GM21619 (cell line): ENCODE measurements at regions not wholly inside any gene's neighbourhood (a gene's known extent, or its start where the extent isn't known, plus 50 kb on each side); places are given as distances from the start of the nearest gene placed in this dataset.
"Not testable (repeated sequence)": the region's sequence is repeated elsewhere in the genome, so short reads cannot be mapped to it uniquely, and the experiment has no call there.

Experiments
- ATAC-seq: cut with Tn5 transposase; IDR thresholded peaks from one replicate; pipeline ENCODE4 v1.9.1; 2021; ENCODE audit not compliant: unreplicated experiment

DNA sequence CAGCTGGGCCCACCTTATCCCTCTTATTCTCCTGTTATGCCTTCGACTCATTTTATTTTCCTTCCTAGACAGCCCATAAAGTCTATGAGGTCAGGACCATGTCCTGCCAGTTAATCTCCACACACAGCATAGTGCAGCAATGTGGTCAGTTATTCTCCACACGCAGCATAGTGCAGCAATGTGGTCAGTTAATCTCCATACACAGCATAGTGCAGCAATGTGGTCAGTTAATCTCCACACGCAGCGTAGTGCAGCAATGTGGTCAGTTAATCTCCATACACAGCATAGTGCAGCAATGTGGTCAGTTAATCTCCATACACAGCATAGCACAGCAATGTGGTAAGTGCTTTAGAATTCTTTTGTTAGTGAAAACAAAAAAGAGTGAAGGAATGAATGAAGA lies 77.8 kb downstream of the TEX36 start:
- ATAC-seq: no peak

DNA sequence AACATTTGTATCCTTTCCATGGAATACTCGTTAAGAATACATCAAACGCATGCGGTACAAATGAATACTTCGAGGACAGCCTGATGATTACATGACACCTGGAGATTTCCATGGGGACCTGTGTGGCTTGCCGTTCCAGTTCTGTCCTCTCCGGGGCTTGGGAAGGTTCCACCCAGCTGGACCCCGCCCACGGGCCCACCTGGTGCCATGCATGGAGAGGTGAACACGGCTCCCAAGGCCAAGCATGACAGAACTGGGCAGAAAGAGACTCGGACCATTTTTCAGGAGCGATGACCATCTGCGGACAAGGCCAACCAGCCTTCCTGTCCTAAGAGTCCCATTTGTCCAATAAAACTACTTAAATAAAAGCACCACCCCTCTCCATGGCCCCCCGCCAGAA lies 80.1 kb downstream of the TEX36 start:
- ATAC-seq: no peak

DNA sequence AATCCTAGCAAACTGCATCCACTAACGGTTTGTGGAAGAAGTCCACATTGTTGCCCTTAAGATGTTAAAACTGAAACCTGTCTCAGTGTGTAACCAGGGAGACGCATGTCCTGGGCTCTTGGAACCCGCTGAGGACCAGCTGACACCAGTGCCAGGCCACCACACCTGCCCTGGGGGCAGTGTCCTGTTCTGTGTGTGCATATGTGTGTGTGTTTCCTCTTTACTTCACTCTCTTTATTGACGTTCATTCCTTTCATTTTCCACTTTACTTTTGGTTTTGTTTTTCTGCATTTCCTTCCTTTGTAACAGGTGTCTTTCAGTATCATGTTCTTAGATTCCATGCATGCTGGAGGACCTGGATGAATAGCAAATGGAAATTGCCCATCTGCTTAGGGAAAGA lies 83.8 kb downstream of the TEX36 start:
- ATAC-seq: no peak

DNA sequence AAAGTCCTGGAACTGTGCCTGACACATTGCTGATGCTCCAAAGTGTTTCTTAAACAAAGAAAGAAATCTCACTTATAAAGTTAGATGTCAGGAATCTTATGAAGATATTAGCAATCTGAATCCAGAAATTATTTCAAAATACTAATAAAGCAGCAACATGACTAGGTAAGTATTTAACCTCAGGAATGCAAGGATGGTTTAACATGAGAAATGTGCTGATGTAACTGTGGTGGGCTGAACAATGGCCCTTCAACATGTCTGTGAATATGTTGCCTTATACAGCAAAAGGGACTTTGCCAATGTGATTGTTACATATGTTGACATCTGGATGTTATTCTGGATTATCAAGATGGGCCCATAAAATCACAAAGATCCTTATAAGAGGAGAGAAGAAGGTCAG lies 87.1 kb downstream of the TEX36 start:
- no peak for ATAC-seq

DNA sequence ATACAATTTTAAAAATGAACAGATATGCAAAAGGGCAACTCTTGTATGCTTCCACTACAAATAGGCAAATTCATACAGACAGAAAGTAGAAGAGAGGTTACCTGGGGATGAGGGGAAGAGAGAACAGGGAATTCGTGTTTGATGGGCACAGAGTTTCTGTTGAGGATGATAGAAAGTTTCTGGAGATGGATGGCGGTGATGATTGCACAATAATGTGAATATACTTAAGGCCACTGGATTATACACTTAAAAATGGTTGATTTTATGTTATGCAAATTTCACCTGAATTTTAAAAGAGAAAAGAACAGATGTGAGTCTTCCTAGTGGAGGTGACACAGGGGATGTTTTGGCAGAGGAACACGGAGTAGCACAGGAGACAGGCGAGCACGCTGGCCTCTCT lies 89.3 kb downstream of the TEX36 start:
- ATAC-seq: no peak

DNA sequence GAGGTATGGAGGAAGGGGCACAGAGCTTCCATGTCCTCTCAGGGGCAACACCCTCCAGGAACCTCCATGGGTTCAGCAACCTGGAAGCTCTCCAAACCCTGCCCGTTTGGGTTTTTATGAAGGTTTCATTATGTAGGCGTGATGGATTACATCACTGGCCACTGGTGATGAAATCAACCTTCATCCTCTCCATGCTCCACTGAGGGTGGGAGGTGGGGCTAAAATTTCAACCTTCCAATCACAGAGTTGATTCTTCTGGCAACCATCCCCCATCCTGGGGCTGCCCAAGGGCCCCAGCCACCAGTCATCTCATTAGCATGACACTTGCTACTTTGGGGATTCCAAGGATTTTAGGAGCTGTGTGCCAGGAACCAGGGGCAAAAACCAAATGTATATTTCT lies 90.1 kb downstream of the TEX36 start:
- no peak for ATAC-seq

DNA sequence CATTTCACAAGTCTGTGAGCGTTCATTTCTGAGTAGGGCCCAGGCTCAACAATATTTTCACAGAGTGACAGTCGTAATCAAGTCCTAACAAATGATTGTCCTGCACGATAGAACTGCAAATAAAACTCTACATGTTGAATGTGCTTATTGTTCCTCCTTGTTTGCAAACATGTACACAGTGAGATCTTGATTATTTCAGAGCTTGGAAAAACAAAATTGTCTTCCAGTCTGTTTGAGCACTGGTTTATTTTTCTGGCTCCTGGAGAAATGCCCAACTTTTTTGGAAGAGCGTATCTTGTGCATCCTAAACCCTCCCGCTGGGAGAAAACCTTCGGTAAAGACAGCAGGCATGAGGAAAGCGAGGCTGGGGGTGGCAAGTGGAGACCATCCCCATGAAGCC lies 91.1 kb downstream of the TEX36 start:
- ATAC-seq: no peak

DNA sequence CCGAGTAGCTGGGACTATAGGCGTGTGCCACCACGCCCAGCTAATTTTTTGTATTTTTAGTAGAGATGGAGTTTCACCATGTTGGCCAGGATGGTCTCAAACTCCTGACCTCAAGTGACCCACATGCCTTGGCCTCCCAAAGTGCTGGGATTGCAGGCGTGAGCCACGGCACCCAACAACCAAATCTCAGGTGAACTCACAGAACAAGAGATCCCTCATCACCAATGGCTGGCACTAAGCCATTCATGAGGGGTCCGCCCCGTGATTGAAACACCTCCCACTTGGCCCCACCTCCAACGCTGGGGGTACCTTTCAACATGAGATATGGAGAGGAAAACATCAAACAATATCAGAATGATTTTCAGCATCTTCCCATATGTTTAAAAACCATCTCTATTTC lies 94.2 kb downstream of the TEX36 start:
- not testable (repeated sequence) for ATAC-seq

DNA sequence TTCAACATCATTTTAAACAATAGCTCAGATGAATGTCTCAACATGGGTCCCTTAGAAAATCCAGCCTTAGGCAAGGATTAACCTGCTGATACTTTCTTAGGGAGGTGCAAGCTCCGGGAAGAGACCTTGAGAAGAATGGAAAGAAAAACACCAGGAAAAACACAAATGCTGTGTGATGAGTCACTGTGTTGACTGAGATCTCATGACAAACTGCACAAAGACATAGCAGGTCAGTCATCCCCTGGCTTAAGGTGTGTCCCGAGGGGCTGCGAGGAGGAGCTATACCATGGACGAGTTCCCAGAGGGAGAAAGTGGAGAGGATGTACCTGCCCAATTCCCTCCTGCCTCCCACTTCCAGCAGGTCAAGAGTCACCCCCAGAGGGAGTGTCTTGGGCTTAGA lies 98.0 kb downstream of the TEX36 start:
- no peak for ATAC-seq

DNA sequence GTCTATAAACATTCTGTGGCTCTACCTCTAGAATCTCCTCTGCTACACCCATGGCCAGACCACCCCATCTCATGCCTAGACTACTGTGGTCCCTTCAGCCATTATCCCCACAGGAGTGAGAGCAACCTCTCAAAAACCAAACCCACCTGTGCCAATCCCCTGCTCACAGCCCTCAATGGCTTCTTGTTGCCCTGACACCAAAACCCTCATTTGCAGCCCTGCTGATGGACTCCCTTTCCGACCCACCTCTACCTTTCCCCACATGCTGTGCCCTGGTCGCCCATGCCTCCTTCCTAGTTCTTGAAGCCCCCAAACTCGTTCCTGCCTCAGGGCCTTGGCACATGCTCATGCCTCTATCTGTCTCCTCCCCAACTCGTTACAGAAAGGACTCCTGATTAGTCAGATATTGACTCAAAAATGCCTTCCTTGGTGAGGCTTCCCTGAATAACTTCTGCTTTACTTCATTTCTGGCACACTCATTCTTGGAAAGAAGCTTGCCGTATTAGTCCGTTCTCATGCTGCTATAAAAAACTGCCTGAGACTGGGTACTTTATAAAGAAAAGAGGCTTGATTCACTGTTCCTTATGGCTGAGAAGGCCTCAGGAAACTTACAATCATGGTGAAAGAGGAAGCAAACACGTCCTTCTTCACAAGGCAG lies 104.2 kb downstream of the TEX36 start:
- no peak for ATAC-seq

DNA sequence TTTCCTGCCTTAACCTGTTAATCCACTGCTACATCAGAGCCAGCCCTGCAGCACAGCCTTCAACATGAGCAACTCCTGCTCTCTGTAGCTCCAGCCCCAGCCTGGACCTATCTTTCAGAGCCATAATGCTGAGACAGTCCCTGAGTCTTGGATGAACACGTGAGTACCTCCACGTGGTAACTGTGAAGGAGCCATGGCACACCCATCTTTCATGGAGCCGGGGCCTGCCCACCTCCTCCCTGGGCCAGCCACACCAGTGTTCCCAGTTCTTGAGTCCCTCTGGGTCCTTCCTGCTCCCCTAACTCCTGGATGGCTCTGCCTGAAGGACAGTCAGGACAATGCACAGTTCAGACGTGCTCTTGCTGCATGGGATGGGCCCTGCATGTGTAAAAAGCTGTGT lies 107.1 kb downstream of the TEX36 start:
- no peak for ATAC-seq

DNA sequence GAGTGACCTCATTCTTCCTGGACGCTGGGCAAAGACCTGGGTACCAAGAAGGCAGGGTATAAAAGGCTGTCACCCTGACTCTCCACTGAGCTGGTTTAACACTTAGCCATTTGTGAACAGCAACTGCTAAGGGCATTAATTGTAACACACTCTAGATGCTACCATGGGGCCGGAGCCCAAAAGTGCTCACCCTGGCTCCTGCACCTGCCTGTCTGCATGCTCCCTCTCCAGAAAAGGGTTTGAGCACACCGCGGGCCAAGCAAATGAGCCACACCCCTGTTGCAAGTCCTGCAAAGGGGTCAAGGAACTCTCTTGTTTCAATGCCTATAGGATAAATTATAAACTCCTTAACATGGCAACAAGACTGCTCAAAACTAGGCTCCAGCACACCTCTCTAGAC lies 114.8 kb downstream of the TEX36 start:
- no peak for ATAC-seq

DNA sequence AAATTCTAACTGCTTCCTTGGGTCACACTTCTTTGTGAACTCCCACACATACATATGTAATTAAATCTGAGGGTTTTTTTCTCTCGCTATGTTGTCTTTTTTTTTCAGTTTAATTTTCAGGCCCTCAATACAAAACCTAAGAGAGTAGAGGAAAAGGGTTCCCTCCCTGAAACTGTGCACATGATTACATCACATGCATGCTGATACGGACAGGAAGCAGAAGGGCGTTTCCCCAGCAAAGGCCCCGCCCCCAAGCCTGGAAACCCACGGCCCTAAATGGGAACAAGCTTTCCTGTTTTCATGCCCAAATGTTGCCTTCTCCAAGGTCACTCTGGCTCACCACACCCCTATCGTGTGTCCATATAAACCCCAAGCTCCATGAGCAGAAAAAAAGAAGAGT lies 115.4 kb downstream of the TEX36 start:
- no peak for ATAC-seq

DNA sequence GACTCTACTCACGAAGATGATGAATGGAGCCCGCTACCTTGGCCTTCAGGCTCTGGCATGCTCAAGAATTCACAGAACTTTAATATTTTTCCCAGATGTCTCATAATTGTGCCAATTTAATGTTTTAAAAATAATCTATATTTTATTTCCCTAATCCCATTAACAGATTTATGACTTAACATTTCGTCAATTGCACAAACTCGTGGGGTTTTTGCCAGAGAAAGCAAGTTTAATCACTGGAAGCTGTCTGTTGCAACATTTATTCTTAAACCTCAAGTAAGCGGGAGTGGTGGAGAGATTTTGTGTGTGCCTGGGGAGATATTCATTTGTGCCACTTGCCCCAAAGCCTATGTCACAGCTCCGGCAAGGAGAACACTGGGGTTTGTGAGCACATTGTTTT lies 117.9 kb downstream of the TEX36 start:
- no peak for ATAC-seq

DNA sequence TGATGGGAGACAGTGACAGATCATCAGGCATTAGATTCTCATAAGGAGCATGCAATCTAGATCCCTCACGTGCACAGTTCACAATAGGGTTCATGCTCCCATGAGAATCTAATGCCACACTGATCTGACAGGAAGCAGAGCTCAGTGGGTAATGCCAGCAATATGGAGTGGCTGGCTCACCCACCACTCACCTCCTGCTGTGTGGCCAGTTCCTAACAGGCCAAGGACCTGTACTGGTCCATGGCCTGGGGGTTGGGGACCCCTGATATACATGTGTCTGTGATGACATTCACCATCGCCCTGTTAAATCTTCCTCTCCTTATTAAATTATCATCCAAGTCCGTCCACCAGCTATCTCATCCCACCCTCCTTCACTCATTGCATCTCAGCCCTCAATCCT lies 118.4 kb downstream of the TEX36 start:
- ATAC-seq: no peak

DNA sequence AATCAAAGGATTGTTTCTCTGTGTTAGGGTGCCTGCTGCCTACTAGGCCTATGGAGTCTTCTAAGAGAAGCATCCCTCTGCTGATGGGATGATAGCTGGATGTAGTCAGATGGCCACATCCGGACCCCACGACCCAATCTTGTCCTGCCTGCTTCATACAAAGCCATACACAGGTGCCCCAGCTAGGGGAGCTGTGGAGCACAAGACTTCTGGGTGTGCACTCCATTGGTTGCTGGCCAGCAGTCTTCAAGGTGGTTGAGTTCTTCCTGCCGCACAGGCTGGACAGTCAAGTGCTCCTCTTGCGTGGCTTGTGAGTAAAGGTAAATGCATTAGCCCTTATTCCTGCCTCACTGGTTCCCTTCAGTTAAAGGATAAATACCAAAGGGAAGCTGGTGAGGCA lies 120.2 kb downstream of the TEX36 start:
- no peak for ATAC-seq

DNA sequence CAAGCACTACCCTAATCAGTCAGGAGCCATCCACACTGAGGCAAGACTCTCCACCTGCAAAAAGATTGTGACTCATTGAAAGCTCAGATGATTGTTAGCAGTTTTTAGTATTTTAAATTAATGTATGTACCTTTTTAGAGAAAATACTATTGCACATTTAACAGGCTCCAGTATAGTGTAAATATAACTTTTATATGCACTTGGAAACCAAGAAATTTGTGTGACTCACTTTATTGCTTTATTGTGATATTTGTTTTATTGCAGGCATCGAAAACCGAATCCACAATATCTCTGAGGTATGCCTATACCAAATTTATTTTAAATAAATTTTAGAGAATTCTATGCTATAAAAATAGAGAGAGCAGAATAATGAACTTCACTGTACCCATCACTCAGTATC lies 122.0 kb downstream of the TEX36 start:
- ATAC-seq: no peak

DNA sequence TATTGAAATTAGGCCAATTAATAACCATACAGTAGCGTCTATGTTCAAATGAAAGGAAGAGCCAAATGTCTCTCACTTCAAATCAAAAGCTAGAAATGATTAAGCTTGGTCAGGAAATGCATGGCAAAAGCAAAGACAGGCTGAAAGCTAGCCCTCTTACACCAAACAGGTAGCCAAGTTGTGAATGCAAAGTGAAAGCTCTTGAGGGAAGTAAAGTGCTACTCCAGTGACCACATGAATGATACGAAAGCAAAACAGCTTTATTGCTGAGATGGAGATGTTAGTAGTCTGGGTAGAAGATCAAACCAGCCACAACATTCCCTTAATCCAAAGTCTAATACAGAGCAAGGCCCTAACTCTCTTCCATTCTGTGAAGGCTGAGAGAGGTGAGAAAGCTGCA lies 123.8 kb downstream of the TEX36 start:
- peak; percentile 99 for ATAC-seq

DNA sequence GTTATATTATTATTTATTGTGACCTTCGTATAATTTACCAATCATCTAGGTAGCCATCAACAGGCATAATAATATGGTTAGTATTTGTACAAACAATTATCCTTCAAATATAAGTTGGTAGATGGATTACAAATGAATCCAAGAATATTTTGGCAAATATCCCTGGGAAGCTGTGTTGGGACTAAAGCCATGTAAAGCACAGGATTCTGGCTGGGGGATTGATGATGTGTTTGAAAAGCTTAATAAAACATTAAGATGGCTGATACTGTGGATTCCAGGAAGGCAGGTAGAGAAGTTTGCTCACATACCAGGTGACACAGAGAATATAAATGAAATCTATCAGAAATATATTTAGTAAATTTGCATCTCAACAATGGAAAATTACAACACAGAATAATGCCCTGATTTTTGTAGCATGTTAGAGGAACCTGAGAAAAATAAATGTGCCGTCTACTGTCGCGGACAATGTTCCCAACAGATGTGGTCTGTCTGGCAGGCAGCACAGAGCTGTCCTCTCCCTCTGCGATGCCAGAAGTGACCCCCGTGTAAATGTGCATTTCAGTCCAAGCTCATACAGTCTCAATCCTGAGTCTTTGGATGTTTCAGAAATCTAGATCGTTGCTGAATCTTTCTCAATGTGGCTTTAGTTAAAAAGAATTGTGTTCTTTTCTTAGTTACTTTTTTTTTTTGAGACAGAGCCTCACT lies 125.0 kb downstream of the TEX36 start:
- ATAC-seq: no peak

DNA sequence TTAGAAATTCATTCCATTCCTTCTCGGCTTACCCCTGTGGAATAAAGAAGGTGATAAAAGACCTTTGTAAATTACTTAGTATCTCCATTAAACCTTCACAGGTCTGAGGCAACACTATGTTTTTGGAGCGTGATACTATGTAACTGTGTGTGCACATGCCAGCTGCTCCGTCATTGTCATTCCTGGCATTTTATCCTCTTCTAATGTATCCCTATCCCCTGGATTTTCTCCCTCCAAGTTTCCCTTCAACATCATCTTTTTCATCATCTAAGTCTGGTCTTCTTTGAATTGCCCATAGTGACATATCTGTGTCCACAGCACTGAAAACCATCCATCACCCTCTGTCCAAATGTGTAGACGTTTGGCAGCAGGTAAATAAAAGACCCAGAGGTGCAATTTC lies 125.7 kb downstream of the TEX36 start:
- ATAC-seq: no peak

DNA sequence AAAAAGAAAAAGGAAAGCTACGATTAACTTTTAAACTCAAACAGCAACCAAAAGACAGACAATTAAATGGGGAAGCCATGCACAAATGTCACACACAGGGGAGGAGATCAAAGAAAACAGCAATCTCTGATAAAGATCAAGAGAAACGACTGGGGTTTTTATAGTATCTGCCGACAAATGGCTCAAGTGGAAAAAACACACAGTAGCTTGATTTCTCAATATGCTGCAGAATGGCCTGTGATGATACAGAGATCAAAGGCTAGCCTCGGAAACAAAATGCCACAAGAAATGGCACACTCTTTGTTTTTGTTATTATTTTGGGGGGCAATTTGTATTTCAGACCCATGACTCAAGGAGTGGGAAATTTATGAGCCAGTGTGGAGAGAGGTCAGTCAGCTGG lies 126.1 kb downstream of the TEX36 start:
- ATAC-seq: no peak

DNA sequence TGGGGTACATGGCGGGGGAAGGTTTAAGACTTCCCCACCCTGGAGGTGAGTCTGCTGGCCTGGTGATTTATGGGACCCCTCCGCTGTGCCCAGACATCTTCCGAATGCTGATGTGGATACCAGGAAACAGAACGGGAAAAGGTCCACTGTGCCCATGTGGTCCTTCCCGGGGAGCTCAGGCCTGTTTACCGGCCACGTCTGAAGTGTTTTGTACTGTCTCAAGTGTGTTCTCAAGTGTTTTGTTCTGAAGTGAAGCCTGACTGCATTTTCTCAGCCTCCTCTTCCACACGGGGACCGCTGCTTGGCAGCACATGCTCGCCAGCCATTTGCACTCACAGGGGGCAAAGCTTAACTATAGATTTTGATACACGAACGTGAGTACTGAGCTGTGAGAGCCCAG lies 127.2 kb downstream of the TEX36 start:
- ATAC-seq: no peak

DNA sequence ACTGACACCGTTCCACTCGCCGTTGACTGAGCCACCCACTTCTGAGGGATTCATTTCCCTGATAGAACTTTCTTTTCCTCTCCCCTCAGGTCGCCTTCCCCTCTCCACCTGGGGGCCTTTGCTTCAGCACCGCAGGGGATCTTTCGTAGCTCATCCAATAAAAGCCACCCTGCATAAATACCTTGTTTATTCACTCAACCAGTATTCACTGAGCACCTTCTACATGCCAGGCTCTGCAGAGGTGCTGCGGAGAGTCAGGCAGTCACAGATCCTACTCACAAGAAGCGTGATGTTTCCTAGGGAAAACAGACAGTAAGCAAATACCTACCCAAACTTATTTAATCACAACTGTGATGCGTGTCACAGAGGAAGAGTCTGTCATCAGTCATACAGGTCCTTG lies 127.7 kb downstream of the TEX36 start:
- no peak for ATAC-seq
